ENCODE measurements at regions not wholly inside any gene's neighbourhood (a gene's known extent, or its start where the extent isn't known, plus 50 kb on each side); places are given as distances from the start of the nearest gene placed in this dataset.

- Histone ChIP-seq H3K23ac (ENCODE audit: low read length) (no peak overlapping the region), H2AFZ (ENCODE audit: insufficient read depth, low read length, poor library complexity) (no peak overlapping the region), H3K79me1 (ENCODE audit: low read length) (no peaks in the 10 kb centered on the region), H3K4ac (ENCODE audit: low read depth, low read length) (no peak overlapping the region), H3K14ac (ENCODE audit: low read length) (no peak overlapping the region), H2BK120ac (ENCODE audit: insufficient read depth, low read length, poor library complexity) (no peak overlapping the region), H3K79me2 (ENCODE audit: control insufficient read depth, insufficient read depth, low read length, poor library complexity) (no peaks in the 10 kb centered on the region), H2BK12ac (ENCODE audit: low read length) (no peak overlapping the region), H4K8ac (ENCODE audit: low read depth, low read length) (no peak overlapping the region), H3K4me3 (ENCODE audit: low read depth, low read length) (no peak overlapping the region), H3K9me3 (ENCODE audit: insufficient read depth, low read depth, low read length) (no peaks in the 10 kb centered on the region), H3K27ac (ENCODE audit: low read depth, low read length) (no peak overlapping the region), H4K12ac (ENCODE audit: low read depth, low read length) (no peak overlapping the region), H3K4me1 (ENCODE audit: control insufficient read depth in 1 of 2, insufficient read depth in 2 of 2, low read length in 2 of 2) (no peaks in the 10 kb centered on the region), H4K91ac (ENCODE audit: low read depth, low read length) (no peak overlapping the region), H3K4me2 (ENCODE audit: low read length) (no peak overlapping the region), H3K27me3 (ENCODE audit: insufficient read depth, low read length) (no peaks in the 10 kb centered on the region), H3K36me3 (ENCODE audit: control insufficient read depth in 1 of 2, insufficient read depth in 2 of 2, low read length in 2 of 2) (no peaks in the 10 kb centered on the region), H3K9ac (ENCODE audit: low read length) (no peak overlapping the region), H2AK5ac (ENCODE audit: low read length) (no peak overlapping the region), H2BK5ac (ENCODE audit: low read depth, low read length, poor library complexity) (no peak overlapping the region), H3K18ac (ENCODE audit: low read length) (no peak overlapping the region)
- no peak for DNase-seq
- WGBS (ENCODE audit: extremely low coverage, insufficient coverage, insufficient read length) = no CpG with 5 or more reads among the region's 4 CpGs
Observed at GRCh38 chr5:167208911-167209310, 1082.5 kb upstream of the WWC1 start.

DNA sequence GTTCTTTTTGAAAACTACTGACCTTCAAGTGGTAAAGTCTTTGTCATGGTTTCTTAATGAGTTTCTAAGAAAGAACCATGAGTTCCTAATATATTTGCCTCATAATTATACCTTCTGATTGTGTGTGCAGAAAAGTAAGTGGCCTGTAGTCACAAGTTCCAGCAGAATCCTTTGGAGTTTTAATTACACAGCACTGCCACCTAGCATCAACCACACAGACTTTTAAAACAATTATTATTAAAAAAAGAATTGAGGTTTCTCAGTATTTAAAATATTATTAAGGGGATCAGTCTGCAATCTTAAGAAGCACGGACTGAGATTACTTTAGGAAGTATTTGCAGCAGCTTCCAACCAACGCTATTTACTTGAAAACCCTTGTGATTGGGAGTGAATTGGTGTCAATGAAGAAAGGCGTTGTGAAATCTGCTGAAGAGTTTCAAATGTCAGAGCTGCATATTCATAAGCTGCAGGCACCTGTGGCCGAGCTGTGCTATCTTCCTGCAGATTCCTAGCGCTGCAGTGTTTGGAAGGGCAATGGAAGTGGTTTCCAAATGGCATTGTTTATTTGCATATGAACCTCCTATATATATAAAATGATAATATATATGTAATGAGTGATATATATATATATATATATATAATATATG is 1074.2 kb upstream of the WWC1 start:
- WGBS (ENCODE audit: extremely low coverage, insufficient coverage, insufficient read length) = no CpG with 5 or more reads among the region's 5 CpGs
- no peak overlapping the region for H3K23ac ChIP-seq (ENCODE audit: low read length)
- H3K9ac ChIP-seq (ENCODE audit: low read length) = no peak overlapping the region
- H4K12ac ChIP-seq (ENCODE audit: low read depth, low read length) = no peak overlapping the region
- H3K79me1 ChIP-seq (ENCODE audit: low read length) = no peaks in the 10 kb centered on the region
- H2BK12ac ChIP-seq (ENCODE audit: low read length) = no peak overlapping the region
- no peak overlapping the region for H3K4ac ChIP-seq (ENCODE audit: low read depth, low read length)
- H3K4me1 ChIP-seq (ENCODE audit: control insufficient read depth in 1 of 2, insufficient read depth in 2 of 2, low read length in 2 of 2) = no peaks in the 10 kb centered on the region
- no peak overlapping the region for H3K4me2 ChIP-seq (ENCODE audit: low read length)
- no peaks in the 10 kb centered on the region for H3K9me3 ChIP-seq (ENCODE audit: insufficient read depth, low read depth, low read length)
- H3K27me3 ChIP-seq (ENCODE audit: insufficient read depth, low read length) = no peaks in the 10 kb centered on the region
- no peaks in the 10 kb centered on the region for H3K36me3 ChIP-seq (ENCODE audit: control insufficient read depth in 1 of 2, insufficient read depth in 2 of 2, low read length in 2 of 2)
- H3K4me3 ChIP-seq (ENCODE audit: low read depth, low read length) = no peak overlapping the region
- no peak overlapping the region for H4K91ac ChIP-seq (ENCODE audit: low read depth, low read length)
- no peak overlapping the region for H3K27ac ChIP-seq (ENCODE audit: low read depth, low read length)
- H2BK5ac ChIP-seq (ENCODE audit: low read depth, low read length, poor library complexity) = no peak overlapping the region
- H2BK120ac ChIP-seq (ENCODE audit: insufficient read depth, low read length, poor library complexity) = no peak overlapping the region
- no peak overlapping the region for H3K14ac ChIP-seq (ENCODE audit: low read length)
- DNase-seq = no peak
- no peaks in the 10 kb centered on the region for H3K79me2 ChIP-seq (ENCODE audit: control insufficient read depth, insufficient read depth, low read length, poor library complexity)
- no peak overlapping the region for H2AK5ac ChIP-seq (ENCODE audit: low read length)
- H4K8ac ChIP-seq (ENCODE audit: low read depth, low read length) = no peak overlapping the region
- H2AFZ ChIP-seq (ENCODE audit: insufficient read depth, low read length, poor library complexity) = no peak overlapping the region
- H3K18ac ChIP-seq (ENCODE audit: low read length) = no peak overlapping the region

- no peak overlapping the region for H2AK5ac ChIP-seq (ENCODE audit: low read length)
- H3K79me2 ChIP-seq (ENCODE audit: control insufficient read depth, insufficient read depth, low read length, poor library complexity) = no peaks in the 10 kb centered on the region
- H3K36me3 ChIP-seq (ENCODE audit: control insufficient read depth in 1 of 2, insufficient read depth in 2 of 2, low read length in 2 of 2) = no peaks in the 10 kb centered on the region
- H3K9me3 ChIP-seq (ENCODE audit: insufficient read depth, low read depth, low read length) = no peaks in the 10 kb centered on the region
- no peak overlapping the region for H3K18ac ChIP-seq (ENCODE audit: low read length)
- H3K79me1 ChIP-seq (ENCODE audit: low read length) = no peaks in the 10 kb centered on the region
- no peak for DNase-seq
- H3K27ac ChIP-seq (ENCODE audit: low read depth, low read length) = no peak overlapping the region
- no peak overlapping the region for H2BK5ac ChIP-seq (ENCODE audit: low read depth, low read length, poor library complexity)
- no peak overlapping the region for H4K91ac ChIP-seq (ENCODE audit: low read depth, low read length)
- H3K14ac ChIP-seq (ENCODE audit: low read length) = no peak overlapping the region
- H3K4me2 ChIP-seq (ENCODE audit: low read length) = no peak overlapping the region
- WGBS (ENCODE audit: extremely low coverage, insufficient coverage, insufficient read length) = no CpG with 5 or more reads among the region's 1 CpG
- no peak overlapping the region for H4K8ac ChIP-seq (ENCODE audit: low read depth, low read length)
- H2BK120ac ChIP-seq (ENCODE audit: insufficient read depth, low read length, poor library complexity) = no peak overlapping the region
- H3K23ac ChIP-seq (ENCODE audit: low read length) = no peak overlapping the region
- no peak overlapping the region for H2BK12ac ChIP-seq (ENCODE audit: low read length)
- H3K4ac ChIP-seq (ENCODE audit: low read depth, low read length) = no peak overlapping the region
- no peaks in the 10 kb centered on the region for H3K4me1 ChIP-seq (ENCODE audit: control insufficient read depth in 1 of 2, insufficient read depth in 2 of 2, low read length in 2 of 2)
- no peaks in the 10 kb centered on the region for H3K27me3 ChIP-seq (ENCODE audit: insufficient read depth, low read length)
- H4K12ac ChIP-seq (ENCODE audit: low read depth, low read length) = no peak overlapping the region
- no peak overlapping the region for H3K9ac ChIP-seq (ENCODE audit: low read length)
- H3K4me3 ChIP-seq (ENCODE audit: low read depth, low read length) = no peak overlapping the region
- H2AFZ ChIP-seq (ENCODE audit: insufficient read depth, low read length, poor library complexity) = no peak overlapping the region
Observed at GRCh38 chr5:167219298-167219697, 1072.1 kb upstream of the WWC1 start.

DNA sequence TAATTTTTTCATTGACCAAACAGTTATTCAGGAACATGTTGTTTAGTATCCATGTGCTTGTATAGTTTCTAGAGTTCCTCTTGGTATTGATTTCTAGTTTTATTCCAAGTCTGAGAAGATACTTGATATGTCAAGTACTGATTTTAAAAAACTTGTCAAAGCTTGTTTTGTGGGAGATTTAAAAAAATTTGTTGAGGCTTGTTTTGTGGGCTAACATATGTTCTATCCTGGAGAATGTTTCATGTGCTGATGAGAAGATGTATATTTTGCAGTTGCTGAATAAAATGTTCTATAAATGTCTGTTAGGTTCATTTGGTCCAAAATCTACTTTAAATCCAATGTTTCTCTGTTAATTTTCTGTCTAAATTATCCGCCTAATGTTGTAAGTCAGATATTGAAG is 1065.1 kb upstream of the WWC1 start:
- Histone ChIP-seq H3K4me2 (ENCODE audit: low read length) (no peak overlapping the region), H3K27ac (ENCODE audit: low read depth, low read length) (no peak overlapping the region), H3K9me3 (ENCODE audit: insufficient read depth, low read depth, low read length) (no peaks in the 10 kb centered on the region), H3K23ac (ENCODE audit: low read length) (no peak overlapping the region), H3K36me3 (ENCODE audit: control insufficient read depth in 1 of 2, insufficient read depth in 2 of 2, low read length in 2 of 2) (no peaks in the 10 kb centered on the region), H4K91ac (ENCODE audit: low read depth, low read length) (no peak overlapping the region), H4K8ac (ENCODE audit: low read depth, low read length) (no peak overlapping the region), H3K27me3 (ENCODE audit: insufficient read depth, low read length) (no peaks in the 10 kb centered on the region), H3K4me3 (ENCODE audit: low read depth, low read length) (no peak overlapping the region), H3K9ac (ENCODE audit: low read length) (no peak overlapping the region), H2BK5ac (ENCODE audit: low read depth, low read length, poor library complexity) (no peak overlapping the region), H3K79me1 (ENCODE audit: low read length) (no peaks in the 10 kb centered on the region), H3K4me1 (ENCODE audit: control insufficient read depth in 1 of 2, insufficient read depth in 2 of 2, low read length in 2 of 2) (peaks cover 0 to 7% of the 10 kb centered on the region in 2 experiments), H4K12ac (ENCODE audit: low read depth, low read length) (no peak overlapping the region), H3K18ac (ENCODE audit: low read length) (no peak overlapping the region), H2BK12ac (ENCODE audit: low read length) (no peak overlapping the region), H3K79me2 (ENCODE audit: control insufficient read depth, insufficient read depth, low read length, poor library complexity) (no peaks in the 10 kb centered on the region), H3K14ac (ENCODE audit: low read length) (no peak overlapping the region), H2BK120ac (ENCODE audit: insufficient read depth, low read length, poor library complexity) (no peak overlapping the region), H3K4ac (ENCODE audit: low read depth, low read length) (no peak overlapping the region), H2AFZ (ENCODE audit: insufficient read depth, low read length, poor library complexity) (no peak overlapping the region), H2AK5ac (ENCODE audit: low read length) (no peak overlapping the region)
- WGBS (ENCODE audit: extremely low coverage, insufficient coverage, insufficient read length) = no CpG with 5 or more reads among the region's 1 CpG
- no peak for DNase-seq

All from trophoblast cell (in vitro differentiated cells and primary cell).